GM12891 (cell line): ENCODE measurements at regions not wholly inside any gene's neighbourhood (a gene's known extent, or its start where the extent isn't known, plus 50 kb on each side); places are given as distances from the start of the nearest gene placed in this dataset.

ENCODE experiments used
- POLR2A ChIP-seq: IDR thresholded peaks from 2 replicates; pipeline ENCODE4 v1.6.1; 2011; ENCODE audit warnings: low read depth, low read length, control low read depth
- POLR2AphosphoS5 ChIP-seq: IDR thresholded peaks from 2 replicates; pipeline ENCODE4 v1.6.1; 2011; ENCODE audit warnings: low read depth, low read length, control low read depth
- SPI1 ChIP-seq: IDR thresholded peaks from 2 replicates; pipeline ENCODE4 v1.6.1; 2011; ENCODE audit warnings: low read depth, low read length, control low read depth
- TAF1 ChIP-seq: IDR thresholded peaks from 2 replicates; pipeline ENCODE4 v1.6.1; 2011; ENCODE audit warnings: low read depth, low read length, control low read depth

DNA sequence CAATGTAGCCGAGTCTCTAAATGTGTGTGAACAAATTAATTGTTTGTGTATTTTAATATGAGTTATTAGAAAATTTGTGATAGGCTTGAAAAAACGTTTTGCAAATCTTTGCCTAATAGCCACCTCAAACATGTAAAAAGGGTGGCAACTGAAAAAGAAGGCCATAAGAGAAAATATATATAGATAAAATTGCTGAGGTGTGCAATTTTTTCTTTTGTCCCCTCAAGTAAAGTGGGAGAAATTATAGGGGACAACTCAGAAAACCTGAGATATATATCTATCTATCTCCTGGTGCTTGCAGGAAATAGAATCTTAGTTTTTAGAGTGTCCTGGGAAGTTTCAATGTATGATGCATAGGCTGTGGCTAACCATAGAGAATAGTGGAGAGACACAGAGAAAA is 201.4 kb upstream of the LRP1B start:
- TF ChIP-seq POLR2A, result no peak
- TF ChIP-seq POLR2AphosphoS5, result no peak
- no peak for TF ChIP-seq TAF1
- TF ChIP-seq SPI1, result no peak
